ENCODE measurements at regions not wholly inside any gene's neighbourhood (a gene's known extent, or its start where the extent isn't known, plus 50 kb on each side); places are given as distances from the start of the nearest gene placed in this dataset.
"Not testable (repeated sequence)": the region's sequence is repeated elsewhere in the genome, so short reads cannot be mapped to it uniquely, and the experiment has no call there.

- DNase-seq: not testable (repeated sequence)
Measured at GRCh38 chr2:187610450-187610849, 56.2 kb upstream of the TFPI start.

DNA sequence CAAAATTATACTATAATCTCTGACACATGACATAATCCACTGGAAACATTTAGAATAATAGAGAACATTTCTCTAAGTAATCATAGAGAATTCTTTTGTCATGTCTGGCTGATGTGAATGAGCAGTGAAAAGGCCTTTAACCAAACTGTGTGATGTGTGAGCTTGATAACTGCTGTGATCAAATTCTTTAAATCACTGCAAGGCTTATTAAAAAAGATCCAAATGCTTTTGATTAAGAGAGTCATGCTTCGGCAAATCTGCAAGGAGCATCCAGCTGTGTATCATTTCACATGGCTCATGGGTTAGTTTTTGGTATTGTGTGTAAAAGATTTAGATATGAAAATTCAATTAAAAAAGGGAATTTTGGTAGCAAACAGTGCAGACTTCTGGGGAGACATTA is 58.6 kb upstream of the TFPI start:
- no peak for DNase-seq

- no peak for DNase-seq
Measured at GRCh38 chr2:187614756-187615155, 60.5 kb upstream of the TFPI start.

DNA sequence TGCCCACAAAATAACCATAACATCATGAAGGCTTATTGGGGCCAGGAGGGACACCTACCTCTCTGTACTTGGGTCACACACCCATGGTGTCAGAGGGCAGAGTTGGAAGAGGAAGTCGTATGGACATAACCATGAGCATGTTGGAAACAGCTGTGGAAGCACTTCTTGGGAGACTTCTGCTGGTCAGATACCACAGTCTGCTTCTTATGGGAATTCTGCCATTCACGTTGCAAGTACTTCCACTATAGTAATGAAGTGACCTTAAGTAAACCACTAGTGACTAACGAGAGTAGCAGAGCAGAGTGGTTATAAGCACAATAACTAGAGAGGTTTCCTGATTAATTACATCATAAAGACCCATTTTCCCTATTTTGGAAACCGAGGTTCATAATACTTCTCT is 61.1 kb upstream of the TFPI start:
- no peak for DNase-seq

DNA sequence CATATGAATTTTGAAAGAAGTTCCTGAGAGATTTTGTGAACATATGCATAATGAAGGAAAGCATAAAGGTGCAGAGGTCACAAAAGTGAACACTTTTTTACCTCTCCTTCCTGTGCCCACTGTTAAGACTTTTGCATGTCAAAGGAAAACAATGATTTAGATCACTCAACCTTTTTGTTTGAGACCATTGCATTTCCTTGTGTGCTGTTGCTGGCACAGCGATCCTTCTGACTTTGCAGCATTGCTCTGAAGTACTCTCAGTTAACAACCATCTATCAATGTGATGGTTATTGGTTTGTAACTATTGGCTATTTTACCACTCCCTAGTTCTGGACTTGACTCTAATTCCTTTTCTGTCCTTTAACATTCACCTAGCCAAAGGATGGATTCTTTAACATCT is 61.7 kb upstream of the TFPI start:
- no peak for DNase-seq

- no peak for DNase-seq
Measured at GRCh38 chr2:187617120-187617519, 62.9 kb upstream of the TFPI start.

DNA sequence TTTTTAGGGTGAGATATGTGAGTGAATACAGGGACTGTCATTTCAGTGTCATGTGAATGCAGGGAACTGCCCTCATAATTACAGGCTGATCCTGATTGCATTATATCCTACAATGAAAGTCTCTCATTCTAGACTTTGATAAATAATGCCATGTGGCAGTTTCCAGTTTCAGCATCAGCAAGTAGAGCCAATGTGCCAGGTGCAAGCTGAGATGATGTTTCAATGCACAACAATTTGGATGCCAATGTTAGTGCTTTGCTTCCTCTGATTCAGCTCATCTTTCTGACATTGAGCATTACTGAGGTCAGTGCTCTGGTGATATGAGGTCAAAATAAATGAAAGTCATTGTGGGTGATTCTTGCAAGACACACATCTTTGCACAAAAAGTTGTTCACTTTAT is 63.7 kb upstream of the TFPI start:
- DNase-seq: no peak

GRCh38 chr2:187618813-187619212 is 64.6 kb upstream of the TFPI start:
- DNase-seq: peak; percentile 1

- DNase-seq: no peak
Measured at GRCh38 chr2:187627153-187627552, 72.9 kb upstream of the TFPI start.

GRCh38 chr2:187636731-187637391 is 82.6 kb upstream of the TFPI start:
- DNase-seq: not testable (repeated sequence)

DNA sequence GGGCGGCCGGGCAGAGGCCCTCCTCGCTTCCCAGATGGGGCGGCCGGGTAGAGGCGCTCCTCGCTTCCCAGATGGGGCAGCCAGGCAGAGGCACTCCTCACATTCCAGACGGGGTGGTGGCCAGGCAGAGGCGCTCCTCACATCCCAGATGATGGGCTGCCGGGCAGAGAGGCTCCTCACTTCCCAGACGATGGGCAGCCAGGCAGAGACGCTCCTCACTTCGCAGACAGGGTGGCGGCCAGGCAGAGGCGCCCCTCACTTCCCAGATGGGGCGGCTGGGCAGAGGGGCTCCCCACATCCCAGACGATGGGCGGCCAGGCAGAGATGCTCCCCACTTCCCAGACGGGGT is 83.1 kb upstream of the TFPI start:
- DNase-seq: not testable (repeated sequence)

GRCh38 chr2:187637771-187638170 is 83.5 kb upstream of the TFPI start:
- not testable (repeated sequence) for DNase-seq

DNA sequence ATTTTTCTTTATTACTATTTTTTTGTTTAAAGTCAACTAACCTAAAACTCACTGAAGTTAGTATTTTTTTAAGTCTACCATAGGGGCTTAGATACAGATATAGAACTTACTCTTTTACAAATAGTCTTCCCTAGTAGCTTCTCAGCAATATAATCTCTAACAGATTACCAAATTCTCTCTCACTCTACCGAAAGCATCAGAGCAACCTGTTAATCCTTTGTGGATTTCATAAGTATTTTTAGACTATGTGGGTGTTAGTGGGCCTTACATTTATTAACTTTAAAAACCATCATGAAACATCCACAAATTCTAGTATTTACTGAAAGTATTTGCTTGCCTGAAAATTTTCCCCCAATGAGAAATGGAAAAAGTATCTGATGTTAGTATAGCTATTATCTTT is 84.6 kb upstream of the TFPI start:
- no peak for DNase-seq

DNA sequence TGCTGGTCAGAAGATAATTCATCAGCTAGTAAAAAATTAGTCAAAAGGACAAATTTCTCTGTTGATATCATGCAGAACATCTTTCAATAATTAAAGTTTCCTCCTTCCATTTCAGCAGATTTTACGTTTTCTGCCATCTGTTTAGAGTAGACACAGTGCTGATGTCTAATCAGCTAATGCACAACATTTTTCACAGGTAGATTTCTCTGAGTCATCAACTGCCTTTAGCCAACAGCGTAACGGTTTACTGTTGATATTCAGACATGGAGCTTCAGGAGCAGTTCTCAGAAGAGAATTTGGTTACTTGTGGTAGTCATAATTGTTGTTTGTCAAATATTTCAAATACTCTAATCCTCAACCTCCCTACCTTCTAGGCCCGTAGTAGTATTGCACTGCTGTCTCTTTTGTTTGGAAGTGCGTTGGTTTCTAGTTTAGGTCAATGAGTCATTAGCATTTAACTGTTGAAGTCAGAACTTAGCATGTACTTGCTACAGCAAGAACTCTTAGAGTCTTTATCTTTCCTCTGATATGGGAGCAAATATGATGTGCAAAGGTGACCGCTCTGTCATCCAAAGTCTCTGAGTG is 86.8 kb upstream of the TFPI start:
- no peak for DNase-seq

- no peak for DNase-seq
Measured at GRCh38 chr2:187642498-187642897, 88.3 kb upstream of the TFPI start.

DNA sequence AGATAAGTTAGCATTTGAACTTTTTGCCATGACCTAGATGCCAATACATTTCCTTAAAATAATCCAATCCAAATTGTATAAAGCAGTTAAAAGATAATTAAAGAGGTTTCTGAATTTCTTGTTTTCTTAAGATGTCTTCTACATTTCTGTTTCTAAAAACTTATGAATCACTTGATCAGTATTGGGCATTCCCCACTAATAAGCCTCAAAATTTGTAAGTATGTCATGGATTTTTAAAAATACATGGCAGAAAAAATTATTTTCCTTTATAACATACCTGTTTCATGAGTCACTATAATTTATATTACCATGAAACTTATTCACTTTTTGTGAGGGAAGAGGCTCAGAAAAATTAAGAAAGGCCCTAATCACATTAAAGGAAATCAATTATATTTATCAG is 90.3 kb upstream of the TFPI start:
- no peak for DNase-seq

DNA sequence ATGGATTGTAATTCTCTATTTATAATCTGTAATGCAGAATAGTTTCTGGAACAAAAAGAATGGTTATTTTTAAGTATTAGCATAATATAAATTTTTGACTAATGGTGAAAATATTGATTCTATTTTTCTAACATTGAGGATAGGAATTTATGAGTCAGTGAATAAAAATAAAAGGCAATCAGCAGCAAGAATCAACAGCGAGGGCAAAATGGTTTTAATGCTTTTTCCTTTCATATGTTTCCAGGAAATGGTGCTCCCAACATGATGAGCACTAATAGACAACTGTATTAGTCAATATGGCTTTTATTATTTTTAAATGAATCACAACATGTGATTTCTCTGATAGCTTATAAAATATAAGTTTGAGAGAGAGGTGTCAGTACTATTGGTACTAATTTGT is 90.7 kb upstream of the TFPI start:
- no peak for DNase-seq

GRCh38 chr2:187646556-187646955 is 92.3 kb upstream of the TFPI start:
- no peak for DNase-seq

- DNase-seq: no peak
Measured at GRCh38 chr2:187654535-187654934, 100.3 kb upstream of the TFPI start.

GRCh38 chr2:187655001-187655400 is 100.8 kb upstream of the TFPI start:
- no peak for DNase-seq

GRCh38 chr2:187656123-187656522 is 101.9 kb upstream of the TFPI start:
- DNase-seq: no peak

DNA sequence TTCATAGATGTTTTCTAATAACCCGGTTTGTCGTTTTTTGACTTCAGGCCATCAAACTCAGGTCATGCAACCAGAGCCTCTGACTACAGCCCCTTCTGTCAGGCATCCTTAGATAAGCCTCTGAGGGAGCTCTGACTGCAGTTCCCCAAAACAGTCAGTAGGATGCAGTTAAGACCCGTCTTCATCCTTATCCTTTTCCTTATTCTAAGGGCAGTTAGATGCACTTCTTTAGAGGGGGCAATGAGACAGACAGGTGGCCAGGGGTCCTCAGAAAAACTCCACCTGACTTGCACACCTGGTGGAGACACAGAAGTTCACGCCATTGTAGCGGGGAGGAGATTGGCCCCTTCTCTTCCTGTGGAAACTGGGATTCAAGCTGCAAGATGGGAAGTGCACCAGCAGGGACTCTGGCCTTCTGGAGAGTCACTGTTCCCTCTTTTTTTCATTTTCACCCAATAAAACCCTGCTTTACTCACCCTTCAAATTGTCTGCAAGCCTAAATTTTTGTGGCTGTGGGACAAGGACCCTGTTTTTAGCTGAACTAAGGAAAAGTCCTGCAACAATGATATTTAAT is 104.8 kb upstream of the TFPI start:
- no peak for DNase-seq

DNA sequence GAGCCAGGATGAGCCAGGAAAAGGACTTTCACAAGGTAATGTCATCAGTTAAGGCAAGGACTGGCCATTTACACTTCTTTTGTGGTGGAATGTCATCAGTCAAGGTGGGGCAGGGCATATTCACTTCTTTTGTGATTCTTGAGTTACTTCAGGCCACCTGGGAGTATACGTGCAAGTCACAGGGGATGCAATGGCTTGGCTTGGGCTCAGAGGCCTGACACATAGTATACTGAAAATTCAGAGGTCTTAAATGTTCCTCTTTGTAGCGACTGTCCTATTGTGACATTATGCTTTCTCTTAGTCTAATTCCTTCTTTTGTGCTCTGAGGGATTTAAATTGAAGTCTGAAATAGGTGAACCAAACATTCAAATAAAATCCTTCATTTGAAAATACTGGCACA is 121.8 kb upstream of the TFPI start:
- not testable (repeated sequence) for DNase-seq

- DNase-seq: no peak
Measured at GRCh38 chr2:187679454-187679853, 125.2 kb upstream of the TFPI start.

- DNase-seq: no peak
Measured at GRCh38 chr2:187684174-187684573, 129.9 kb upstream of the TFPI start.
